ENCODE measurements at regions not wholly inside any gene's neighbourhood (a gene's known extent, or its start where the extent isn't known, plus 50 kb on each side); places are given as distances from the start of the nearest gene placed in this dataset.
A peak's percentile ranks its signal among the peaks of the same experiment; 100 is the strongest.
"Not testable (repeated sequence)": the region's sequence is repeated elsewhere in the genome, so short reads cannot be mapped to it uniquely, and the experiment has no call there.

DNA sequence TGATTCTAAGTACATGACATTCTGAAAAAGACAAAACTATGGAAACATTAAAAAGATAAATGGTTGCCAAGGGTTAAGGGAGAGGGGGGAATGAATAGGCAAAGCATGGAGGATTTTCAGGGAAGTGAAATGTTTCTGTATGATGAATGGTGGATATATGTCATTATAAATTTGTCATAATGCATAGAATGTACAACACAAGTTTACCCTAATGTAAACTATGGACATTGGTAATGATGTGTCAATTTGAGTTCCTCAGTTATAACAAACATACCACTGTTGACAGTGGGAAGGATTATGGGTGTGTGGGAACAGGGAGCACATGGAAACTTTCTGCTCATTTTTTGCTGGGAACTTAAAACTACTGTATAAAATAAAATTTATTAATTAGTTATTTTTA, 427.1 kb upstream of the ESRRG start:
- intact Hi-C loops (cut with DNase I), result no loop called here
- DNase-seq (ENCODE audit: low spot score), result no peak

DNA sequence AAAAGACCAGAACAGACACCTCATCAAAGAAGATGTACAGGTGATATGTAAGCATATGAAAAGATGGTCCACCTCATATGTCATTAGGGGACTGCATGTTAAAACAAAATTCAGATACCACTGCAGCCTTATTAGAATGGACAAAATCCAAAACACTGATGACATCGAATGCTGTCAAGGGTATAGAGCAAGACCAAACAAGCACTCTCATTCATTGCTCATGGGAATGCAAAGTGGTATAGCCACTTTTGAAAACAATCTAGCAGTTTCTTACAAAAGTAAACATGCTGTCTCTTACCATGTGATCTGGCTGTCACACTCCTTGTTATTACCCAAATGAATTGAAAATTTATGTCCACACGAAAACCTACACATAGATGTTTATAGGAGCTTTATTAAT, 426.6 kb upstream of the ESRRG start:
- intact Hi-C loops (cut with DNase I), result no loop called here
- DNase-seq (ENCODE audit: low spot score), result no peak

DNA sequence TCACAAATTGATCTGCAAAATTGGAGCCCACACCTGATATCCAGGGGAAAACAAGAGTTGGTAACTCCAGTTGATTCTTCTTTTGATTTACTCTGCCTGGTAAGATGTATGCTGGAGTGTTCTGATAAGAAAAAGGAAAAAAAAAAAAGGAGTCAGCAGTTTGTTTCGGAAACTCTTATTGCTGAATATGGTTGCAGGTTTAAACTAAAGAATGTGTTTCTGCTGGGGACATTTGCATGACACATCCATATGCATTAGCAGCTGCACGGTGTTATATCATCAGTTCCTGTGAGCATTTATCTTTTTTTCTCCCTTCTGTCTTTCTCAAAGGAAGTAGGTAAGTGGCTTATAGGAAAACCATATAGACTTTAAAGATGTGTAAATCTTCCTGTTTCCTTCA, 418.5 kb upstream of the ESRRG start:
- no peak for DNase-seq (ENCODE audit: low spot score)
- intact Hi-C loops (cut with DNase I), result no loop called here

DNA sequence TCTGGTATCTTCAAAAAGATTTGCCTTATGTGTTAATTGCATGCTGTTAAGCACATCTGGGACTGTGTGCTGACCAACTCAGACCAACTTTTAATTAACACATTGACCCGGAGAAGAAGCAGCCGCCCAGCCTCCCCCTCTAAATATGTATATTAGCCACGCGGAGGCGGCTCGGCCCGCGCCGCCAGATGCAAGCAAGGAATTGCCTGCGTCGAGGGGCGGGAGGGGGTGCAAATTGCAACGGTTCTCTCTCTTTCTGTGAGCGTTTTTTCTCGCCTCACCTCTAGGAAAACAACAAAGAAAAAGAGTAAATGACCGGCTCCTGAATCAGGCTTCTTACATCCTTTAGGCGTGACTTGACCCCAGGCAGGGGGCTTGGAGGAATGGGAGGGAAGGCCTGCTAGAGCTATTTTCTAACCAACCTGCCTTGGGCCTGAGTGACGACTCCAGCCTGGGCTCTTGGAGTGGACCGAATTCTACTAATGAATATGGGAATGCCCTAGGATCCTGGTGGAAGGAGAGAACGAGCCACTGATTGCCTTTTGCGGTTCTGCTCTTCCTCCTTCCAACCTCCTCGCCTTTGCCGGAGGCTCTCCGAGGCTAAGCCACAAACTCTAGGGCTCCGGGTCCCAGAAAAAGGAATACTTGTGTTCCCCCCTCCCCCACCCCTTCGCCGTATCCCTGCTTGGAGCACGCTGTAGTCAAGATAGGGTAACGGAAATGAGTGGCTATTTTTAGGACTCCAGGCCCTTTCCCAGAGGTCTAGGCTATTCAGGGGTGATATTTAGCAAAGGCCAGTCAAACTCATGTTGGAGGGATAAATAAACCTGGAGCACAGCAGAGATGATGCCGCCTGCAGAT, 417.0 kb upstream of the ESRRG start:
- DNase-seq (ENCODE audit: low spot score), result no peak
- intact Hi-C loops (cut with DNase I), result loop anchor here (1.0 kb wide), 1 partner anchor 48 kb away; no protein-coding TSS in a partner anchor

DNA sequence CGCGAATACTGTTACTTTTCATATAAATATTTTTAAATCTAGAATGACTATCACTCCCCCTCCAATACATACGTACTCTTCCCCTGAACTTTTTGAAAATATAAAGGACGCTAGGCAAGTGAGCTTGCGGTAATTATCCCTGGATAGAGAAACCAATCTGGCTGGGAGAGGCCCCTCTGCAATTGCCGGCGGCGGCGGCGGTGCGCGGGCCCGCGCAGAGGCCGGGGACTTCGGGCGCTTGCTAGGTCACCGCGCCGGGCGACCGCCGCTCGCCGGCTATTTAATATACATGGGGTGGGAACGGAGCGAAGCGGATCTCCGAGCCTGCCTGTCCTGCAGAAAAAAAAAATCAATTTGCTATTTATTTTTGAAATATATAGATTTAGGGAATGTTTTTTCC, 416.3 kb upstream of the ESRRG start:
- no peak for DNase-seq (ENCODE audit: low spot score)
- intact Hi-C loops (cut with DNase I), result loop anchor here (5.0 to 10.0 kb wide), 2 partner anchors 155 to 387 kb away; no protein-coding TSS in a partner anchor

DNA sequence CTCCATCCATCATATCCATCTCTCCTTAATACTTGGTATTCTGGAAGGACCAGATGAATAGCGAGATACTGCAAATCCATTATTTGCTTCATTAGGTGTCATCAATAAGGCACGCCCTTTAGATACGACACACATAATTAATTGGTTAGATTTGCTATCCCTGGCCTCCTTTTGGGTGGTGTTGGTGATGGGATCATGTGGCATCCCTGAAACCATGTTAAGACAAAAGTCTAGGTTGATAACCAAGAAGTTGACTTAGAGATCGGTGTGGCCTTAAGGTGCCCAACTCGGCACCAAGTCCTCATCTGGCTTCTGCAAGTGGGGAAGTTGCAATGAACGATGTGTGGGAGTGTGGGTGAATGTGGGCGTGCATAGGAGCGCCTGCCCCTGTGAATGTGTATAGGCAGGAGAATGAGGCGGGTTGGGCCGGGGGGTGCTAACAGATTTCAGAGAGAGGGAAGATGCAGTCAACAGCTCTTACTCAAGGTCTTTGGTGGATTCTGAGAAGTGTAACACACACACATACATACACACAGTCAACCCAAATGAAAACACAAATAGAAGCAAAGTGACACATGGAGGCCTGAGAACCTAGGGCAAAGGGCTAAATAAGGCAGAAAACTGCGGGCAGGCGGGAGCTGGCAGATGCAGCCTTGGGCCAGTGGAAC, 415.7 kb upstream of the ESRRG start:
- DNase-seq (ENCODE audit: low spot score), result no peak
- intact Hi-C loops (cut with DNase I), result loop anchor here (5.0 to 10.0 kb wide), 2 partner anchors 154 to 387 kb away; no protein-coding TSS in a partner anchor

DNA sequence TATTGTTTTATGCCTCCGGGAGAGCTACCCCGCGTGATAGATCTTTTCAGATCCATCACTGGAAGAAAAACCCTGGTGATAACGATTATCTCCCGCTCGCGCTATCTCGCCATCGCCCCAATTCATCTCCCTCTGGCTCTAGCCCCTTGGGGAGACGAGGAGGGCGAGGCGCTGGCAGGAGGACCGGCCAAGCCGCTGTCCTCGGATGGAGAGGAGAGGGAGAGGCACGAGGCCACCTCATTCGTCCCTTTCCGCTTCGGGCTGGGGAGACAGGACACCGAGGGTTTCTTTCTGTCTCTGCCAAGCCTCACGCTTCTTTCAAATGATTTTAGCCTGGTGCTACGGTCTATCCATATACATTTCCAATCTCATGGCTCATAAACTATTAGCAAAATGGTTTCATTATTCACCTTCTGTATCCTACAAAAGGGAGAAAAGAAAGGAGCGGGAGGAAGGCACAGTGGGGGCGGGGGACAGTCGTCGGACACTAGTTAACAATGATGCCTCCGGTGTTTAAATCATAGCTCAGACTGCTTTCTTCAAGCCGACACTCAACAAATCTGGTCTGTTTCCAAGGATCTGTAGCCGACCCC, 415.0 kb upstream of the ESRRG start:
- intact Hi-C loops (cut with DNase I), result loop anchor here (5.0 to 10.0 kb wide), 2 partner anchors 153 to 386 kb away; no protein-coding TSS in a partner anchor
- no peak for DNase-seq (ENCODE audit: low spot score)

DNA sequence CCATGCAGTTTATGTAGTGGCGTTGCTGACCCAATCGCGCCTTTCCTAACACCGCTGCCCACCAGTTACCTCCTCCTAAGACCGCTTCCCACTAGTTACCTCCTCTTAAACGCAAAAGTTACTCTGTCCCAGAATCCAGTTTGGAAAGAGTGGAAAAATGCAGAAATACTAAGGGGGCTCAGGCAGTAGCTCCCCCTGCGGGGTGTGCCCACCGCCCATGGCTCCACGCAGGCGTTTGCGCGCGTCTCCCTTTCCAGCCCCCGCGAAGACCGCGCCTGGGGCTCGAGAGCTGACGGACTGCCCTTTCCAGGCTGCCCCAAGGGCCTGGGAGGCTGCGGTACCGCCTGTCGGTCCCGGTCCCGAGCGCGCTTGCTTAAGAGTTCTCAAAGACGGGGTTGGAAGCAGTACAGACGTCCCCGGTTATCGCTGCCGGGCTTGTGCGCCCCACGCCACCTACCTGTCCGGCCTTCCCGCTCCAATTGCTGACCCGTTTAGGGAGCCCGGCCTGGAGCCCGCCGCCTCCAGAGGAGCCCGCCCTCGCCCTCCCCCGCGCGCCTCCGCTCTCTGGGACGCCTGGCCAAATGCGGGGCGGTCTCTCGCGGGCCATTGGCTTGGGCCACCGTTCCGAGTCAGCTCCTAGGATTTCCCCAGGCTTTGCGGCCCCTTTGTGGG, 414.1 kb upstream of the ESRRG start:
- intact Hi-C loops (cut with DNase I), result loop anchor here (5.0 to 10.0 kb wide), 2 partner anchors 153 to 385 kb away; no protein-coding TSS in a partner anchor
- no peak for DNase-seq (ENCODE audit: low spot score)

DNA sequence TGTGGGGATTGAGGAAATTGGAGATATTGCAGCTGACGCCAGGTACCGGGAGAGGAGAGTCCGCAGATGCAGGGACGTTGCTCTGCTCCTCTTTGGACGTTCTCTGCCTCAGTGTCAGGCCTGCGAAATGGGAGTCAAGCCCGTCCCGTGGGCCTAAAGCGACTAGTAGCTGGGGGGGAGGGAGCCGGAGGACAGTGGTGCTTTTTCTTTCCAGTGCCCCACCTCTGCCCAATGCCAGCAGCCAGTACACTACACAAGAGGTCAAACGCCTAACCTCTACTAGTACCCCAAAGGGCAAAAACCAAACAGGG, 413.6 kb upstream of the ESRRG start:
- DNase-seq (ENCODE audit: low spot score), result no peak
- intact Hi-C loops (cut with DNase I), result loop anchor here (5.0 to 10.0 kb wide), 2 partner anchors 152 to 385 kb away; no protein-coding TSS in a partner anchor

DNA sequence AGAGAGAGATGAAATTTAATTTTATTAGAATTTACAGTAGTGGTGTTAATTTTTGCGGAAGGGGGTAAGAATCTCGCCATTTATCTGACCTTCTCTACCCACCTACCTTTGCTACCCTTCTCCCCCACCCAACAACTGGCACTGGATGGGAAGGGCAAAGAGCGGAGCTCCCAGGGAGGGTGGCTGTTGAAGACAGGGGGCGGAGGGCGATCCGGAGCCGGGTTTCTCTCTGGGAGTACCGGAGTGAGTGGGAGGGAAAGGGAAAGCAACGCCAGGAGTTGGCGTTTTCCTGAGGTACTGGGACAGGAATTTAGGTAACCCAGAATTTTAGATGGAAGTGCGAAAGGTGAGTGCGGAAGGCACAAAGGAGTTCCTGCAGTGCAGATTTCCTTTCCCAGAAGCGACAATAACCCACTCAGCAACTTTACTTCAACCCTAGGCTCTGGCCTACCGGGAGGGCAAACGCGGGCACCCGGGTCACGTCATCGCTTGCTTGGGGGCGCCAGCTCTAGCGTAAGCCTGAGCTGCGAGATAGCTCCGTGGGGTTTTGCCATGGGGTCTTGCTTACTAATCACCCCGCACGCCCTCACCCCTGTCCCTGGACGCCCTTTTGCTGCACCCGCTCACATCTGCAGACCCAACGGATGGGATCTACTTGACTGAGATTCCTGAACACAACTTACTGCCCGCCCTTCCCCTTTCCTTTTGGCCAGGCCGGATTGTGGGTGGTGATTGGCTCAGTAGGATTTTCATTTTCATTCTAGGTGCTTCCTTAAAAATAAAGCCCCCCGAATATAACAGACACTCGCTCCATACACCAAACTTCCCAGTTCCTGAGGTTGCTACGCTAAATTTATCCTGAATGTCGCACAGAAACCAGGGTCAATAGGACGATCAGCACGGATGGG, 413.0 kb upstream of the ESRRG start:
- intact Hi-C loops (cut with DNase I), result loop anchor here (2.0 to 10.0 kb wide), 3 partner anchors 45 to 384 kb away; no protein-coding TSS in a partner anchor
- no peak for DNase-seq (ENCODE audit: low spot score)

DNA sequence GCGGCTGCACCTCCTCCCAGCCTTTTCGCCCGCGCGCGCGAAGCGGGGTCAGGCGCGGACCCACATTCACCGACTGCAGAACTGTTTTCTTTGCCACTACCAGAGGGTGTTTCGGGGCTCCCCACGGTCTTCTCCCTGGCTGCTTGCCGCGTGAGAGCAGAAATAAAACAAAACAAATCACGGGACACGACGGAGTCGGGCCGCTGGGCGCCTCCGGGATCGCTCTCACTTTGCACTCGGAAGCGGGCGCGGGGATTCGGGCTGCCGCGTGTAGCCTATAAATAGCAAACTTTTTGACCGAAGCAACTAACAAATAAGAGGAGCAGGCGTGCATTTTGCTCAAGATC, 412.3 kb upstream of the ESRRG start:
- peak; percentile 78 for DNase-seq (ENCODE audit: low spot score)

DNA sequence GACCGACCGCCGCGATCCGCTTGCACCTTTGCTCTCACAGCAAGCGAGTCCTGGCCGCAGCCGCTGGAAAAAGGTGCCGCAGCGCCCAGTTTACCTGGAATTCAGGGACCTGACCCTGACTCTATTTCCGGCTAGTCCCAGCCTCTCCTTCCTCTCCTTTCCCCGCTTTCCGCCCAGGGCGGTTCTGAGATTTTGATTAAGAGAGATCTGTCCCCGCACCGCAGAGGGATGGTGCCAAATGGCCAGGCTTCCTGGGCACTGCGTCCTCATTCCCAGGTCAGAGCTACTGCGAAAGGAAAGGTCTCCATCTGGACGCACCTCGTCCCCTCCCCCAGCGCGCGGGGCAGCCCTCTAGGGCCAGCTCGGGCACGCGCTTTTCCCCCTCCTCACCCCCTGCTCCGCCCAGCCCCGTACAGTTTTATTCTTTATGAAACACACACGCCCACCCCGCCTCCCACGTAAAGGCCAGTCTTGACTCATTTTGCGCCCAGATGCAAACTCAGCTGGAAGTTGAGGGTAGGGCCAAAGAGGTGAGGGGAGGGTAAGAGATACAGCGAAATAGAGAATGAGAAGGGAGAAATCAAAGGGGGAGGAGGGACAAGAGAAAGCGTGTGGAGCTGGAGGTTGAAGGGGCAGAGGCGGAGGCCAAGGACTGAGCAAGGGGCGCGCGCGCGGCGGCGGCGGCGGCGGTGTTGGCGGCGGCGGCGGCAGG, 411.8 kb upstream of the ESRRG start:
- DNase-seq (ENCODE audit: low spot score), result no peak
- intact Hi-C loops (cut with DNase I), result loop anchor here (2.0 to 10.0 kb wide), 3 partner anchors 44 to 383 kb away; no protein-coding TSS in a partner anchor

More for the DNA sequence above, 412.3 kb upstream of the ESRRG start:
- intact Hi-C loops (cut with DNase I), result loop anchor here (2.0 to 10.0 kb wide), 3 partner anchors 45 to 383 kb away; no protein-coding TSS in a partner anchor

DNA sequence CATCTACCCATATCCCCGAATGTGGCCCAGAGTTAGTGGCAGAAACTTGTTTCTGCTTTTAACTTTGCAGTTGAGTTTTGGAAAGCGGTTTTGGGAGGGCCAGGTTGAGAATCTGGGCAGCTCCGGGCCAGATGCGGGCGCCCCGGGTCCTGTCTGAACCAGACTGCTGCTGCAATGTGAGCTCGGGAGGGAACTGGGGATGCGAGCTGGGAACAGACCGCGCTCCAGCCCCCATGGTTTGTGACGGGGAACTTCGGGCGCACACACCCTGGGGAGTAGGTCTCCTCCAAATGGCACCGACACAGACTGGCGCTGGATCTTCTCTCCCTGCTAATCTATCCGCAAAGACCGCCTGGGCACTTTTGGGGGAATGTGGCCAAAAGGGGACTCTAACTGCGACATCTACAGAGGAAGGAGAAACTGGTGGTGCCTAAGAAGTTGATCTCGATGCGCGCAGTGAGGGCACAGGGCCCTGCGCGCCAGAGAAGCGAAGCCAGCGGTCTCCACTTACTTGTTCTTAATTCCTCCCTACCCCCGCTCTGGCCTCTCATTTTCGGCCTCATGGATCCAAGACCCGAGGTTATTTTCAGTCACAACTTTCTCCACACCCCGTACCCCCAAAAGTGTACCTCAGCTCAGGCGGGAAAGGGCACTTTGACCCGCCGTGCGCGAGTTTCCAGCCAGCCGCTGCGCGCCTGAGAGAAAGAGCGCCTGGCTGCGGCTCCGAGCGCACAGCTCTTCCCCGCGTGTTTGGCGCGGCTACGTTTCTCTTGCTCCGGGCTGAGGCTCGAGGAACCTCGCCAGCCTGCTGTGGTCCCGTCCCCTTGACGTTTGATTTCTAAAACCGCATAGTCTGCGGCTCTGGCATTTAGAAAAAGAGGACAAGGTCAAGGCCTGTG, 411.0 kb upstream of the ESRRG start:
- intact Hi-C loops (cut with DNase I), result loop anchor here (2.0 to 10.0 kb wide), 2 partner anchors 43 to 149 kb away; no protein-coding TSS in a partner anchor
- no peak for DNase-seq (ENCODE audit: low spot score)

DNA sequence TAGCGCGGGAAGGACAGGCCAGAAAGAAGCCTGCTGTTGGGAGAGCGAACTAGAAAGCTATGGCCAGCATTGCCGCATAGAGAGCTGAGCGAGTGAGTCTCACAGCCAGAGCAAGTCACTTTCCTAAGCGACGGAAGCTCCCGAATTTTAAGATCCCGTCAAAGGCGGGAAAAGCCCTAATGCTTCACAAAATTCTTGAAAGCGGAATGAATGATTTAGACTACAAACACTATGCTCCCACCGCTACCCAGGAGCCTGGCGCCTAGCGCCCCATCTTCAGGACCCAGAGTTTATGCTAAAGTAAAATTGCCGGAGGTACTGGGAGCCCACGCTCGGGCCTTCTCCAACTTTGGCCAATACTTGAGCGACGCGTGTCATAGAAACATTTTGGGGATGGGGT, 409.9 kb upstream of the ESRRG start:
- intact Hi-C loops (cut with DNase I), result loop anchor here (10.0 kb wide), 1 partner anchor 148 kb away; no protein-coding TSS in a partner anchor
- no peak for DNase-seq (ENCODE audit: low spot score)

DNA sequence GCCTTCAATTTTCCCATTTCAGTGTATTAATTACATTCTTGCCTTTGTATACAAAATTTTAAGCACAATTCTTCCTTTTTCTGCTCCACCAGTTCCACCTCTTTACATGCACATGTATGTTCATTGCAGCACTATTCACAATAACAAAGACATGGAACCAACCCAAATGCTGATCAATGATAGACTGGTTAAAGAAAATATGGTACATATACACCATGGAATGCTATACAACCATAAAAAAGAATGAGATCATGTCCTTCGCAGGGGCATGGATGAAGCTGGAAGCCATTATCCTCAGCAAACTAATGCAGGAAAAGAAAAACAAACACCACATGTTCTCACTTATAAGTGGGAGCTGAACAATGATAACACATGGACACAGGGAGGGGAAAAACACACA, 400.1 kb upstream of the ESRRG start:
- DNase-seq (ENCODE audit: low spot score); intact Hi-C loops (cut with DNase I): not testable (repeated sequence)

DNA sequence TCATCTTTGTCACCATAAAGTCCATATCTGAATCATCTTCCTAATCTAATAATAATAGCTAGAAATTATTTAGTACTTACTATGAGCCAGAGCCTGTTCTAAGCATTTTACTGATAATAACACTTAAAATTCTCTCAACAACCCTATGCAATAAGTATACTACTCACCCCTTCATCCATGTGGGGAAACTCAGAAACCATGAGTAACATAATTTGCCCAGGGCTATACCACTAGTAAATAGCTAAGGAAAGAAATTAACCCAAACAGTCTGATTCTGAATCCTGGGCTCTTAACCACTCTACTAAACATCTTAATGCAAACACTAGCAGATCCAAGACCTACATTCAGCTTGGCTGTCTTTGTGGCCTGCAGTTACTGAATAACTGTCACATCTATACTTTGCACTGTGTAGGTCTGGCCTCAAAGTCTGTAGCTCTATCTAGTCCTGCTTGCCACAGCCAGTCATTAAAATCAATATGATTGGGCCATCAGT, 394.8 kb upstream of the ESRRG start:
- no peak for DNase-seq (ENCODE audit: low spot score)
- intact Hi-C loops (cut with DNase I), result no loop called here
